T-helper 1 cell treated with Interleukin-12 subunit alpha and Interleukin-12 subunit beta and Interleukin-4 antibody, amounts not matched to agents 30 μg/mL and 1 μg/mL, for 36 hours (primary cell): ENCODE measurements at regions not wholly inside any gene's neighbourhood (a gene's known extent, or its start where the extent isn't known, plus 50 kb on each side); places are given as distances from the start of the nearest gene placed in this dataset.

Source experiments
- H3K27ac Mint-ChIP-seq: one replicate; pipeline ENCODE4 v1.8.0; 2021; ENCODE audit warnings: mild to moderate bottlenecking, mixed read lengths
- H3K27me3 Mint-ChIP-seq: one replicate; pipeline ENCODE4 v1.8.0; 2021; ENCODE audit warnings: low read depth, mixed read lengths
- H3K36me3 Mint-ChIP-seq: one replicate; pipeline ENCODE4 v1.8.0; 2021; ENCODE audit warnings: low read depth, mixed read lengths
- H3K4me1 Mint-ChIP-seq: one replicate; pipeline ENCODE4 v1.8.0; 2021; ENCODE audit warnings: low read depth, mixed read lengths
- H3K4me3 Mint-ChIP-seq: one replicate; pipeline ENCODE4 v1.8.0; 2021; ENCODE audit warnings: mild to moderate bottlenecking, moderate library complexity, mixed read lengths
- H3K9me3 Mint-ChIP-seq: one replicate; pipeline ENCODE4 v1.8.0; 2021; ENCODE audit warnings: mixed read lengths

DNA sequence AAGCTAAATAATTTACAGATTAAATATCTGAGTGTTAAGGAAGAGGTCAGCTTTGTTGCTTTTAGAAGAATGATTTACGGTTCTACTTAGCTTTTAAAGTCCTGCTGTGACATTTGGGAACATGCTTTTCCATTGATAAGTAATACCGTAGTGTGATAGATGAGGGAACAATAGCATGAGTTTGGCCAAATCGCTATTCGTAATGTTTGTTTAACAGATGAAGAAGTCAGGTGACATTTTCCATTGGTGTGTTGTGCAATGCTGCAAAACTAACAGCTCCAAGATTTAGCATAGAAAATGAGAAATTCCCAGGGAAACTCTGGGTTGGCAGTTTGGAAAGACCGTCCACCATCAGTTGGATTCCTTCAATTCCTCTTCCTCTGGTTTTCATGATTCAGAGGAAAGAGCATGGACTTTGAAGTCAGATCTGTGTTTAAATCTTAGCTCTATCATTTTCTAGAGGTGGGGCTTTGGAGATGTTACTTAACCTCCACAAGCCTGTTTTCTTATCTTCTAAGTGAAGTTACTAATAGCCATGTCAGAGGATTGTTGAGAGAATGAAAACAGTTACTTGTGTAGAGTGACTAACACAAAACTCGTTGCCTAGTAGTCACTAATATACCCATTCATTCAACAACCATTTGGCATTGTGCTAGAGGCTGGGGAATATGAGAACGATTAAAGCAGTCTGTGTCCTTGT lies 140.4 kb upstream of the BMPER start:
- Mint-ChIP-seq H3K27me3 (no peaks in the 10 kb centered on the region), H3K9me3 (no peaks in the 10 kb centered on the region), H3K36me3 (no peaks in the 10 kb centered on the region), H3K4me3 (no peak overlapping the region), H3K4me1 (no peaks in the 10 kb centered on the region), H3K27ac (no peak overlapping the region)

DNA sequence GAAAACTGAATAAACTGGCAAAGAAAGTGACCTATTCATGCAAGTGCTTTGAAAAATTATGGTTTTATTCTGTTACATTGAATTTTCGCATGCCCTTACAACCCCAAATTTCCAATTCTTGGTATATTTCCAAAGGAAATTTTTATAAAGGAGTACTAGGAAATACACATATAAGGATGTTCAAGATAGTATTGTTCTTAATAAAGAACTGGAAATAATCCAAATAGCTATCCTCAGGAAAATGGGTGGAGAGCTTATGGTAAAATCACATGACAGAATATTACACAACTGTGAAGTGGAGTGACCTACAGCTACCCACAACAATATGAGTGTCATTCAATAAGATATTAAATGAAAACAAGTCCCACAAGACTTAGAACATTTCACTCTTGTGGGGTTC lies 138.9 kb upstream of the BMPER start:
- H3K4me3 Mint-ChIP-seq = no peak overlapping the region
- H3K9me3 Mint-ChIP-seq = no peaks in the 10 kb centered on the region
- H3K27ac Mint-ChIP-seq = no peak overlapping the region
- no peaks in the 10 kb centered on the region for H3K4me1 Mint-ChIP-seq
- no peaks in the 10 kb centered on the region for H3K27me3 Mint-ChIP-seq
- H3K36me3 Mint-ChIP-seq = no peaks in the 10 kb centered on the region

DNA sequence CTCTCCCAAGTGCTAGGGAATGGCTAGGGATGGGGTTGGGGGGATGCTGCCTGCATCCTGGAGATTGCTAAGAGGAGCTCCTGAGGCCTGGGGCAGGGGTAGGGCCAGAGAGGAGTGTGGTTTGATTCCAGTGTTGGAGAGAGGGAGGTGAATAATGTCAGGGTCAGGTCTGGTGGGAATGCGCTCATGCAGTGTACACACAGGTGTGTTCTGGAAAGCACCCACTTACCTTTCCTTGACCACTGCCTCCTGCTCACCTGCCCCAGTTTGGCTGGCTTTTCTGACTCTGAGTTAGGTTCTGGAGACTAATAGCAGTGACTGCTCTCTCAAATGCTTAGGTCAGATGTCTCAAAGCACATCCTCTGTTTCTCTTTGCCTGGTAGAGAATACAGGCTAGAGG lies 135.4 kb upstream of the BMPER start:
- no peaks in the 10 kb centered on the region for H3K9me3 Mint-ChIP-seq
- no peaks in the 10 kb centered on the region for H3K36me3 Mint-ChIP-seq
- H3K27me3 Mint-ChIP-seq = no peaks in the 10 kb centered on the region
- H3K4me1 Mint-ChIP-seq = peaks cover 2% of the 10 kb centered on the region
- no peak overlapping the region for H3K27ac Mint-ChIP-seq
- H3K4me3 Mint-ChIP-seq = no peak overlapping the region

DNA sequence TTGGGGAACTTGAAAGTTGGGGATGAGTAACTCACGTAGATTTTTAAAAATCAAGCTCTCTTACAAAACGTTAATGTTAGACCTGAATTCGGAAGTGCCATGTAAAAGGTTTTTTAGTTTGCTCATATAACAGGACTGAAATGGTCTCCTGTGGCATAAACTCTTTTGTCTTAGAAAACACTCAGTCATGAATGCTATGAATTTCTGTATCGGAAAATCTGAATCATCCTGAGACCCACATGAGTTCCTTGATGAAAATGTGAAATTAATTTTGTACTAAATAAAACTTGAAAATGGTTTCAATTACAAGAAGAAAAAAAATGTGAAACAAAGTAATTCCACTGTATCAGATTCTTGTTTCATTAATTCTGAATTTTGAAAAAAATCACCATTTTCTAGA lies 134.8 kb upstream of the BMPER start:
- H3K4me3 Mint-ChIP-seq = no peak overlapping the region

DNA sequence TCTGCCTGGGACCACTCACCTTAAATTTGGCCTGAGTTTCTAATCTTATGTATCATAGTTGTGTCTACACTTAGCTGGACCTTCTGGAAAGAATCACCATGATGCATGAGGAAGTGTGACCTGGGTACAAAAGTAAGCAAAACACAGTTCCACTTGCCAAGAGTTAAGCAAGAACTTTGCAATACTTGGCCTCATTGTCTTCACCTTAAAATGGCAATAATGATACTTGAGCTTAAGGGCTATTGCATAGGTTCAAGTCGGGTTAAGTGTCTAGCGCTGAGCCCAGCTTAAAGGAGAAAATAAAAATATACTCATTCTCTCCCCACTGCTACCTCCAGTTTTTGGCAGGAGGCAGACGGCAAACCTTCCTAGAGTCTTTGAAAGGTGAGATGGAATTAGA lies 133.9 kb upstream of the BMPER start:
- H3K9me3 Mint-ChIP-seq = no peaks in the 10 kb centered on the region
- no peaks in the 10 kb centered on the region for H3K27me3 Mint-ChIP-seq
- H3K27ac Mint-ChIP-seq = no peak overlapping the region
- peaks cover 2% of the 10 kb centered on the region for H3K4me1 Mint-ChIP-seq
- no peak overlapping the region for H3K4me3 Mint-ChIP-seq
- no peaks in the 10 kb centered on the region for H3K36me3 Mint-ChIP-seq

More for the DNA sequence above, 134.8 kb upstream of the BMPER start:
- Mint-ChIP-seq H3K4me1 (peaks cover 2% of the 10 kb centered on the region), H3K9me3 (no peaks in the 10 kb centered on the region), H3K27me3 (no peaks in the 10 kb centered on the region), H3K27ac (no peak overlapping the region), H3K36me3 (no peaks in the 10 kb centered on the region)

DNA sequence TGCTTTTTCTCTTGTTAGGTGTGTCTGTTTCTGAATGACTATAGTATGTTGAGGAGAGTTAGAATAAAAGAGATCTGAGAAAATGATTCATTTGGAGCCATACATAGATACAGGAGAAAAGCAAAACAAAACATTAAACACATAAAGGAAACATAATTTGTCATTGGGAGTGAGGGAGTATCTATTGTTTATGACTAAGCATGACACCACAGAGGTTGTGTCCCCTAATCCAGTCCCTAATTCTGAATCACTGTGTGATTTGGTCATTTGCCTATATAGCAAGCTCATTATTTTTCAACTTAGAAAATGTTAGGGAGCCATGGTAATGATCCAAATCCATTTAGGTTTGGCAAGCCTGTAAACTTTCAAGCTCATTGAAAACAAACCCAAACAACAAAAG lies 132.3 kb upstream of the BMPER start:
- Mint-ChIP-seq H3K4me1 (peaks cover 2% of the 10 kb centered on the region), H3K9me3 (no peaks in the 10 kb centered on the region), H3K4me3 (no peak overlapping the region), H3K27me3 (no peaks in the 10 kb centered on the region), H3K36me3 (no peaks in the 10 kb centered on the region), H3K27ac (no peak overlapping the region)

DNA sequence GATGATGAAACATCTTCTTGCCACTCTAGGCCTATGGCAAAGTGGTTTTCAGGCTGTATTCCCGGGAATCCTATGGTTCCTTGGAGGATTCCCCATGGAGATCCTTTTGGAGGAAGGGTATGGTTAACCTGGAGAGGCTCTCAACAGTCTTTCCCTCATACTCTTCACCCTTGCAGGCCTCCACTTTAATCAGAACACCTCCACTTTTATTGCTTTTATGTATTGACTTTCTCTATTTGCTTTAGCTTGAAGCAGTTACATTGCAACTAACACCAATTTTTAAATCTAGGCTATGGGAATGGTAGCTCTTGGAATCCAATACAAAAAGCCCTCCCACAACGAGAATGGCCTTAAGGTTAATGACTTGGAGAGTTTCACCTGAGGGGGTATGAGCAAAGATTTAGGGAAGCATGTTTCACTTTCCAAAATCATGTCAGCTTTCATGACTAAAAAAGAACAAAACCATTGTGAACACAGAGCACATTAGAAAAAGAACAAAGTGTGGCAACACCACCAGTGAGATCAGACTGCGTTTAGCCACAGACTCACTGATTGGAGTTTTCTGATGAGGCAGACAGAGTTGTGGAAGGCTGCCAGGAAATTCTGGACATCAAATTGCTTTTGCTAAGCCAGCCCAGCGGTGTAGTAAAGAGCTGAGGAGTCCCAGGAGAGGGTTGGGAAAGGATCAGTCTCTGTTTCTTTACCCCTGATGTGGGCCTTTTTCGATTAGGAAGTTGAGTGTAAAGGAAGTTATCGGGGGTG lies 130.4 kb upstream of the BMPER start:
- peaks cover 2% of the 10 kb centered on the region for H3K4me1 Mint-ChIP-seq
- H3K27me3 Mint-ChIP-seq = no peaks in the 10 kb centered on the region
- H3K27ac Mint-ChIP-seq = no peak overlapping the region
- no peaks in the 10 kb centered on the region for H3K9me3 Mint-ChIP-seq
- H3K36me3 Mint-ChIP-seq = no peaks in the 10 kb centered on the region
- no peak overlapping the region for H3K4me3 Mint-ChIP-seq

DNA sequence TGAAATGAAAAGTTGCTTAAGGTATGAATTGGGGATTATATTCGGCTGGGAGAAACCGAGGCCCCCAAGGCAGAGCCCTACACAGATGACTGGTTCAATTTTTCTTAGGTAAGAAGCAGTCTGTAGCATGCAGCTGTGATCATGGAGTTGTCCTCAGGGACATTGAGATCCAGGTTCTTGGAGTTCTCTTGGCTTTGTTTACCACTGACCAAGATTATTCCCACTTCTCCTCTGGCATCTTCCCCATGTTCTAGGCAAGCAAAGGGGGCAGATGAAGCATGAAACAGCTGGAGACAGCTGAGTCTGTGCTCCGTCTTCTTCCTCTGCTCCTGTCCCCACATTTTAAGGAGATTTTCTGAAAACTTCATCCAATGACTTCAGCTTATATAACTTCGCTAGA lies 129.5 kb upstream of the BMPER start:
- Mint-ChIP-seq H3K4me3 (no peak overlapping the region), H3K36me3 (no peaks in the 10 kb centered on the region), H3K9me3 (no peaks in the 10 kb centered on the region), H3K27ac (no peak overlapping the region), H3K27me3 (no peaks in the 10 kb centered on the region), H3K4me1 (peaks cover 2% of the 10 kb centered on the region)

DNA sequence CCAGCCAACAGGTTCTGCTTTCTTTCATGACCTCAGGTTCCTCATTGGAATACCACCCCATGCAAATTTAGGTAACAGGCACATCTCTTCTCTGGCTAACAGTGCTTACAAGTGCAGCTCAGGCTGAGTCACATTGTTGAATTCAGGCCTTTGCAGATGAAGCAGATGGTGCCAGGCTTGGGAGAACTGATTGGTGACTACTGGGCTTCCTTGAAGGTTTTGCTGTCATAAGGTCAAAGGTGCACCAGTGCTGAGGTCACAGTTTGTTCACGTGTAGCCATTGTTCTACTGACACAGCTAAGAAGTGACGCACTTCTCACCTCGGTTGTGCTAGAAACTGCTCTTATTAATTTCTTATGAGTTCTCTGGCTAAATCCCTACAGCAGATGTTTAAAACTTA lies 128.6 kb upstream of the BMPER start:
- H3K27ac Mint-ChIP-seq = no peak overlapping the region

DNA sequence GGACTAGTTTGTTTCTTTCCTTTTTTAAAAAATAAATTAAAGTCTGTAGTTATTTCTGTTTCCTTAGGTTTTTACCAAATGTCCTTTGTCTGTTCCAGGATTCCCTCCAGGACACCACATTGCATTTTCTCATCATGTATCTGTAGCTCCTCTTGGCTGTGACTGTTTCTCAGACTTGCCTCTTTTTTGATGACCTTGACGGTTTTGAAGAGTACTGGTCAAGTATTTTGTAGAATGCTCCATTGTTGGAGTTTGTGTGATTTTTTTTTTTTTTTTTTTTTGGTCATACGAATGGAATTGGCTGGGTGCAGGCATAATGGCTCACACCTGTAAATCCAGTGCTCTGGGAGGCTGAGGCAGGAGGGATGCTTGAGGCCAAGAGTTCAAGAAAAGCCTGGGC lies 127.1 kb upstream of the BMPER start:
- Mint-ChIP-seq H3K36me3 (no peaks in the 10 kb centered on the region), H3K27me3 (no peaks in the 10 kb centered on the region), H3K27ac (no peak overlapping the region), H3K9me3 (no peaks in the 10 kb centered on the region), H3K4me1 (no peaks in the 10 kb centered on the region), H3K4me3 (no peak overlapping the region)

More for the DNA sequence above, 128.6 kb upstream of the BMPER start:
- peaks cover 2% of the 10 kb centered on the region for H3K4me1 Mint-ChIP-seq
- H3K4me3 Mint-ChIP-seq = no peak overlapping the region
- no peaks in the 10 kb centered on the region for H3K27me3 Mint-ChIP-seq
- H3K36me3 Mint-ChIP-seq = no peaks in the 10 kb centered on the region
- H3K9me3 Mint-ChIP-seq = no peaks in the 10 kb centered on the region

DNA sequence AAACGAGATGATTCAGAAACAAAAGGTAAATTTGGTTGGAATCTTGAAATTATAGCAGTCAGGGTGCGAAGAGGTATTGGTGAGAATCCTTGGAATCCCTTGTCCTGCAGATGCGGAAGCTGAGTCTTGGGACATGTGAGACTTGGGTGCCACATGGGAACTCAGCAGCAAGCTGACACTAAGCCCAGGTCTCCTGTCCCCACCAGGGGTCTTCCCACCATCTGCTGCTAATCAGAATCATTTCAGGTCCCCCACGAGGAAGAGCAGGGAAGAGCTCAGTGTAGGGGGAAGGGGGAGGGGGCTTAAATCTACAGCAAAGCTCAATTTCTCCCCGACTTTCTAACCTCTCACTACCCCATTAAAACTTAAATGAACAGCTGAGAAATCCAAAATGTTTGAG lies 126.1 kb upstream of the BMPER start:
- Mint-ChIP-seq H3K4me3 (no peak overlapping the region), H3K36me3 (no peaks in the 10 kb centered on the region), H3K27me3 (no peaks in the 10 kb centered on the region), H3K4me1 (no peaks in the 10 kb centered on the region), H3K9me3 (no peaks in the 10 kb centered on the region), H3K27ac (no peak overlapping the region)

DNA sequence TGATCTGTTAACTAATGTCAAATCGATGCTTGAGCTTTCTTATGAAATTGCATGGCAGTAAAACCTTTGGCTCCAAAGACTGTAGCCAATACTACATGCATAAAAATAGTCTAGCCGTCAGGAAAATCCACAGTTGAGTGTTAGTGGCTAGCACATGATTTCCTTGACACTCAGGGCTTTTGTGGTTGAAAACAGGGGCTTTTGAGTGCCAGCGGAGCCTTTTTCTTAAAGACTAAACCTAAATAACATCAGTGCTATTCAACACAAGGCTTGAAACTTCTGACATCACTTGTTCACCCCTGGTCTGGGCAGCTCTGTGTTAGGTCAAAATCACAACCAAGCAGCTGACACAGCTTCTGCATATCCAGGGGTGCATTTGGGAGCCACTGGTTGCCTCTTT lies 124.2 kb upstream of the BMPER start:
- no peaks in the 10 kb centered on the region for H3K4me1 Mint-ChIP-seq
- H3K36me3 Mint-ChIP-seq = no peaks in the 10 kb centered on the region
- no peaks in the 10 kb centered on the region for H3K27me3 Mint-ChIP-seq
- H3K9me3 Mint-ChIP-seq = no peaks in the 10 kb centered on the region
- H3K4me3 Mint-ChIP-seq = no peak overlapping the region
- H3K27ac Mint-ChIP-seq = no peak overlapping the region

DNA sequence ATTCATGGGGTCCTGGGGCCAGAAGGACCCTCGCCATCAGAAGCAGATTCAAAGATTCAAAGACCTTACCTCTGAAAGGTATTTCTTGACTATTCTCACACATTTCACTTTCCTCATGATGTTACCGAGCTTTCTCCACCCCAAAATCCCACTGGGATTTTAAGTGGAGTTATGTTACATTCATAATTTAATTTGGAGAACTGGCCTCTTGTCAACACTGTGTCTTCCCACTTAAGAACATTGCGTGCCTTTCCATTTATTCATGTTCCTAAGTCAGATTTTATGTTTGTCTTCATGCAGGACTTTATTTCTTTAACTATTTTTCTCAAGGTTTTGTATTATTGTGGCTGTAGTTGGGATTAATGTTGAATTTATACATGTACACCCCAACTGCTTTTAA lies 123.5 kb upstream of the BMPER start:
- H3K9me3 Mint-ChIP-seq = no peaks in the 10 kb centered on the region
- H3K27me3 Mint-ChIP-seq = no peaks in the 10 kb centered on the region
- no peak overlapping the region for H3K27ac Mint-ChIP-seq
- no peaks in the 10 kb centered on the region for H3K4me1 Mint-ChIP-seq
- H3K36me3 Mint-ChIP-seq = no peaks in the 10 kb centered on the region
- no peak overlapping the region for H3K4me3 Mint-ChIP-seq

DNA sequence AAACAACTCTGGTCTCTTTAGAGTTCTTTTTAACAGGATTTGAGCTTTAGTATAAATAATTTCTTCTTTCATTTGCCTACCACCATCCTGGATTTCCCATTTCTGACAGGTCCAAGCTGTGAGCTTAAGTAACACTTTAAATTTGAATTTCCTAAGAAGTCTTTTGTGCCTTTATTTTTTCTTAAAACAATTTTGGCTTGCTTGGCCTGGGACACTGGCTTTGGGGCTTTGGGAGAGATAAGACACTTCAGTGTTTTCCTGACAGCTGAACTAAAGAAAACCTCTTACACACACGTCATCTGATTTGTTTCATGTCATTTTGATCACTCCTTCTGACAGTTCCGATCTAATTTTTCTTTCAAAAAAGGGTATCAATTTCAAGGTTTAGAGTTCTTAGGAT lies 121.3 kb upstream of the BMPER start:
- no peak overlapping the region for H3K4me3 Mint-ChIP-seq
- no peaks in the 10 kb centered on the region for H3K4me1 Mint-ChIP-seq
- H3K27me3 Mint-ChIP-seq = no peaks in the 10 kb centered on the region
- H3K36me3 Mint-ChIP-seq = no peaks in the 10 kb centered on the region
- H3K9me3 Mint-ChIP-seq = no peaks in the 10 kb centered on the region
- H3K27ac Mint-ChIP-seq = no peak overlapping the region

DNA sequence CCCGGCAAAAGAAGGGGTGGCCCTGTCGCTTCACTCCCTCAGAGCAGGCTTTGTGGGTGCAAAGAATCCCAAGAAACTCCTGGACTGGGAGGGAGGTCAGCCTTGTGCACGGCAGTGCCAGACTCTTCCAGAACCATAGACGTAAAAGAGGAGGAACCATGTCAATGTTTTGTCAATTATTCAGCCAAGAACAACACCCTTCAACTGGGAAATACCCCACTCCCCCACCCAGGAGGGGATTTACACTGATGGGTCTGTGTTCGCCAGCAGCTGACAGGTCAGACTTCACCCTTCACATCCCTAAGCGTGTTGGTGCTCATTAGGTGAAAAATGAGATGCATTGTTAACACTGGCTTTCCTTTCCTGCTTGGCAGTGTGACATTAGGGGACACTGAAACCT lies 116.8 kb upstream of the BMPER start:
- no peaks in the 10 kb centered on the region for H3K27me3 Mint-ChIP-seq
- no peak overlapping the region for H3K4me3 Mint-ChIP-seq

More for the DNA sequence above, 116.8 kb upstream of the BMPER start:
- Mint-ChIP-seq H3K27ac (no peak overlapping the region), H3K36me3 (no peaks in the 10 kb centered on the region), H3K9me3 (no peaks in the 10 kb centered on the region), H3K4me1 (peaks cover 2% of the 10 kb centered on the region)
